ENCODE measurements at regions not wholly inside any gene's neighbourhood (a gene's known extent, or its start where the extent isn't known, plus 50 kb on each side); places are given as distances from the start of the nearest gene placed in this dataset.
"Not testable (repeated sequence)": the region's sequence is repeated elsewhere in the genome, so short reads cannot be mapped to it uniquely, and the experiment has no call there.

GRCh38 chr4:8952791-8953190 is 81.2 kb upstream of the HMX1 start:
- not testable (repeated sequence) for H3K9me3 ChIP-seq (replicated peaks); H3K27me3 ChIP-seq (replicated peaks); H3K4me3 ChIP-seq; H3K27ac ChIP-seq; H3K36me3 ChIP-seq; DNase-seq (ENCODE audit: low read depth in 1 of 2, low spot score in 2 of 2); H3K4me1 ChIP-seq (replicated peaks)

DNA sequence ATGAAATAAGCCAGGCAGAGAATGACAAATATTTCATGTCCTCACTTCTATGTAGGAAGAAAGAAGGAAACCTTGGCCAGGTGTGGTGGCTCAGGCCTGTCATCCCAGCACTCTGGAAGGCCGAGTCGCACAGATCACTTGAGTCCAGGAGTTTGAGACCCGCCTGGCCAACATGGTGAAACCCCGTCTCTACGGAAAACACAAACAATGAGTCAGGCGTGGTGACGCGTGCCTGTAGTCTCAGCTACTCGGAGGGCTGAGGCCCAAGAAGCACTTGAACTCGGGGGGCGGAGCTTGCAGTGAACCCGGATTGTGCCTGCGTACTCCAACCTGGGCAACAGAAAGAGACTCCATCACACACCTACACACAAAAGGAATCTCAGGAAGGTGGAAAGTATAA is 80.5 kb upstream of the HMX1 start:
- H3K27ac ChIP-seq; H3K36me3 ChIP-seq; DNase-seq (ENCODE audit: low read depth in 1 of 2, low spot score in 2 of 2); H3K4me3 ChIP-seq; H3K27me3 ChIP-seq (replicated peaks); H3K9me3 ChIP-seq (replicated peaks); H3K4me1 ChIP-seq (replicated peaks): not testable (repeated sequence)

DNA sequence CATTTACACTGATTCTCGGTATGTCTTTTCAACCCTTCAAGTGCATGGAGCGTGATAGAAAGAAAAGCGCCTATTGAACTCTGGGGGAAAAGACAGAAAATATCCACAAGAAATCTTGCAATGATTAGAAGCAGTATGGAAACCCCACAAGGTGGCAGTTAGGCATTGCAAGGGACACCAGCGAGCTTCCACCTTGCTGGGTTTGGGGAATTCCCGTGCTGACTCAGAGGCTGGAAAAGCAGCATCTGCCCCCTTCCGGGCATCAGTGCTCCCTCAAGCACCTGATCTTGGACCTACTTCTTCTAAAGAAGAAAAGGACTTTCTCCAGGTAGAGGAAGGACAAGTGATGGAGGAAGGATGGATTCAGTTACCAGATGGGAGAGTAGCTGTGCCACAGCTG is 73.9 kb upstream of the HMX1 start:
- not testable (repeated sequence) for H3K4me3 ChIP-seq; H3K9me3 ChIP-seq (replicated peaks); H3K27ac ChIP-seq; H3K36me3 ChIP-seq; DNase-seq (ENCODE audit: low read depth in 1 of 2, low spot score in 2 of 2); H3K4me1 ChIP-seq (replicated peaks); H3K27me3 ChIP-seq (replicated peaks)

DNA sequence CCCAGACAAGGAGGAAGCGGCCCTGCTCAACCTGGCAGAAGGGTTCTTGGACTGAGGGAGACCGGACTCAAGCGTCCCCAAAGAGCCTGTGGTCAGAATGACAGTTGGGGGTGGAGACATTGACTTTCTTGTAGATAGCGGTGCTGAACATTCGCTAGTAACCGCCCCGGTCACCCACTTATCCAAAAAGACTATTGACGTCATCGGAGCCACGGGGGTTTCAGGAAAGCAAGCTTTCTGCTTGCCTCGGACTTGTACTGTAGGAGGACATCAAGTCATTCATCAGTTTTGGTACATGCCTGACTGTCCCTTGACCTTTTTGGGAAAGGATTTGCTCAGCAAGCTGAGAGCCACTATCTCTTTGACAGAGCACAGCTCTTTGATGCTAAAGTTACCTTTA is 71.7 kb upstream of the HMX1 start:
- not testable (repeated sequence) for H3K4me1 ChIP-seq (replicated peaks); H3K27ac ChIP-seq; H3K4me3 ChIP-seq; DNase-seq (ENCODE audit: low read depth in 1 of 2, low spot score in 2 of 2); H3K27me3 ChIP-seq (replicated peaks); H3K36me3 ChIP-seq; H3K9me3 ChIP-seq (replicated peaks)

DNA sequence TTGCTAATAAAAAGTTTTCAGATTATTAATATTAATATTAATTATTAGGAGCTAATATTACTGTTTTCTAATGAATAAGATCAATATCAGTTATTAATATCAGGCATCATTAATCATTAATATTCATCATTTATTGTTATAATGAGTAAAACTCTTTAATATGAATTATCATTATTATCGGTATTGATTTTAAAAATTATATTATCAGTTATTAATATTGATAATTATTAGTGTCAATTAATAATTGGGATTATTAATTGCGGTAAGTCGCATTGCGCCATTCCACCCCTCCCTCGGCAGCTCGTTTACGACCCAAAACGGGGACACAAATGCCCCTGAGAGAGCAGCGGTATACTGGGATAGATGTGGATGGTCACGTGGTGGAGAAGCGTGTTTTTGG is 70.4 kb upstream of the HMX1 start:
- not testable (repeated sequence) for H3K9me3 ChIP-seq (replicated peaks); H3K27me3 ChIP-seq (replicated peaks); H3K4me1 ChIP-seq (replicated peaks); H3K4me3 ChIP-seq; H3K27ac ChIP-seq; DNase-seq (ENCODE audit: low read depth in 1 of 2, low spot score in 2 of 2); H3K36me3 ChIP-seq

DNA sequence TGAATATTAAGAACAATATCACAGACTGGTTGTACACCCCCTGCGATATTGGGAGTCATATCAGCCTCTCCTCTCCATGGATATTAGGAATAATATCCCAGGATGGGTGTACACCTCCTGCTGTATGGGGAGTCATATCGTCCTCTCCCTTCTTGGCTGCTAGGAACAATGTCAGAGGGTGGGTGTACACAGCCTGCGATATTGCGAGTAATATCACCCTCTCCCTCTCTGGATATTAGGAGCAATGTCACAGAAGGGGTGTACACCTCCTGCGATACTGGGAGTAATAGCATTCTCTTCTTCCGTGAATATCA is 69.8 kb upstream of the HMX1 start:
- H3K36me3 ChIP-seq; H3K4me1 ChIP-seq (replicated peaks); H3K27me3 ChIP-seq (replicated peaks); H3K9me3 ChIP-seq (replicated peaks); H3K4me3 ChIP-seq; H3K27ac ChIP-seq; DNase-seq (ENCODE audit: low read depth in 1 of 2, low spot score in 2 of 2): not testable (repeated sequence)

GRCh38 chr4:8940792-8941491 is 69.3 kb upstream of the HMX1 start:
- DNase-seq (ENCODE audit: low read depth in 1 of 2, low spot score in 2 of 2): no peak
- Histone ChIP-seq H3K4me3 (no peak overlapping the region), H3K9me3 (replicated peaks) (no peaks in the 10 kb centered on the region), H3K27me3 (replicated peaks) (no peaks in the 10 kb centered on the region), H3K36me3 (no peaks in the 10 kb centered on the region), H3K27ac (no peak overlapping the region), H3K4me1 (replicated peaks) (no peaks in the 10 kb centered on the region)

- H3K4me3 ChIP-seq: no peak overlapping the region
- no peak overlapping the region for H3K27ac ChIP-seq
- no peaks in the 10 kb centered on the region for H3K36me3 ChIP-seq
- H3K9me3 ChIP-seq (replicated peaks): no peaks in the 10 kb centered on the region
- DNase-seq (ENCODE audit: low read depth in 1 of 2, low spot score in 2 of 2): no peak
- H3K27me3 ChIP-seq (replicated peaks): no peaks in the 10 kb centered on the region
- H3K4me1 ChIP-seq (replicated peaks): no peaks in the 10 kb centered on the region
These were observed 68.5 kb upstream of the HMX1 start for GRCh38 chr4:8939840-8940742.

GRCh38 chr4:8939160-8939839 is 67.7 kb upstream of the HMX1 start:
- no peak for DNase-seq (ENCODE audit: low read depth in 1 of 2, low spot score in 2 of 2)
- Histone ChIP-seq H3K9me3 (replicated peaks) (no peaks in the 10 kb centered on the region), H3K4me3 (no peak overlapping the region), H3K27me3 (replicated peaks) (no peaks in the 10 kb centered on the region), H3K27ac (no peak overlapping the region), H3K36me3 (no peaks in the 10 kb centered on the region), H3K4me1 (replicated peaks) (no peaks in the 10 kb centered on the region)

DNA sequence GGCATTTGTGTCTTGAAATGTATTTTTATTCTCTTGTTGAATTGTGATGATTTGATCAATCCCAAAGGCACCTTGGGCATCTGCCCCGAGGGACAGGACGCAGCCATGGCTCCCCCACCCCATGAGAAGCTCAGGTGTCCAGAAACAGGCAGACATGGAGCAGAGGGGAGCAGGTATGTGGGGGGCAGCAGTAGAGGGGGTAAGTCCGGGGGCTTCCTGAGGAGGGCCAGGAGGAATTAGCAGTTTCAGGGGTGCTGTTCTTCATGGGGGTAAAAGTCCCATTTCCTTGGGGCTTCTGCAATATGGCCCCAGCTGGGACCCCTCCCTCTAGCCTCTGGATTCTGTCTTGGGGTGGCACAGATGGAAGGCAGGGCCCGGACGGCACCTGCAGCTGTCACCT is 67.0 kb upstream of the HMX1 start:
- no peak for DNase-seq (ENCODE audit: low read depth in 1 of 2, low spot score in 2 of 2)
- Histone ChIP-seq H3K27me3 (replicated peaks) (no peaks in the 10 kb centered on the region), H3K36me3 (no peaks in the 10 kb centered on the region), H3K4me1 (replicated peaks) (no peaks in the 10 kb centered on the region), H3K27ac (no peak overlapping the region), H3K4me3 (no peak overlapping the region), H3K9me3 (replicated peaks) (no peaks in the 10 kb centered on the region)

DNA sequence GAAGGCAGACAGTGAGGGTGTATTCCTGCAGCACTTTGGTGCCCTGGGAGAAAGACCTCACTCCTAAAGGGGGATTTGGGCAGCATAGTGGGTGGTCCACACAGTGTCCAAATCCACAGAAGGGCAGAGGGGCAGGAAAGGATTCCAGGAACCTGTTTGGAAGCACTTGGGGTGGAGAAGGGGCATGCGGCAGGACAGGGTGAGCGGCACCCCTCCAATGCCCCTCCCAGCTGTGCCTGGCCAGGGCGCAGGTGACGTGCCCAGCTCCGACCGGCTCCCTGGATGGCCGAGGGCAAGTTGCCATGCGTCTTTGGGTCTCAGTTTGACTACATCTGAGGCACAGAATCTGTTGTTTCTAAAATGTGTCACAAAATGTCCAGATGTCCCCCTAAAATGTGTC is 66.5 kb upstream of the HMX1 start:
- H3K4me3 ChIP-seq: no peak overlapping the region

DNA sequence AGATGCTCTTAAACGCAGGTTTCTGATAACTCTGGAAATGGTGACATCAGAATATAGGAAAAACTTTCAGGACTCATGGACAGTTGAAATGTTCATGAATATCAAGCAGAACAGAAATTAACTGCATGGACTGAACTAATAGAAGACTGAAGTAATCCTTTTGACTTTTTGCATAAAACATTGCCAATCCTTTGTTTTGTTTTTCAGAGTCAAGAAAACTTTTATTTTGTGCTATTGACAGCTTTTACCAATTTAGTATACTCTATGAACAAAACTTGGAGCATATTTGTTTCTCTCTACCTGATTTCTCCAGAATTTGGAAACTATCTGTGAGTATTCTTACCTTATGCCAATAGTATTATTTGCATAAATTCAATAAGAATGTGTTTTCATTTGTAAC is 61.2 kb upstream of the HMX1 start:
- H3K4me1 ChIP-seq (replicated peaks): no peaks in the 10 kb centered on the region
- H3K27ac ChIP-seq: no peak overlapping the region
- no peak overlapping the region for H3K4me3 ChIP-seq
- no peaks in the 10 kb centered on the region for H3K27me3 ChIP-seq (replicated peaks)
- no peaks in the 10 kb centered on the region for H3K9me3 ChIP-seq (replicated peaks)
- no peak for DNase-seq (ENCODE audit: low read depth in 1 of 2, low spot score in 2 of 2)
- no peaks in the 10 kb centered on the region for H3K36me3 ChIP-seq

More for the DNA sequence above, 66.5 kb upstream of the HMX1 start:
- H3K27me3 ChIP-seq (replicated peaks): no peaks in the 10 kb centered on the region
- no peaks in the 10 kb centered on the region for H3K9me3 ChIP-seq (replicated peaks)
- no peak overlapping the region for H3K27ac ChIP-seq
- no peaks in the 10 kb centered on the region for H3K4me1 ChIP-seq (replicated peaks)
- DNase-seq (ENCODE audit: low read depth in 1 of 2, low spot score in 2 of 2): no peak
- no peaks in the 10 kb centered on the region for H3K36me3 ChIP-seq

- H3K9me3 ChIP-seq (replicated peaks): no peaks in the 10 kb centered on the region
- H3K27ac ChIP-seq: no peak overlapping the region
- H3K4me1 ChIP-seq (replicated peaks): no peaks in the 10 kb centered on the region
- H3K27me3 ChIP-seq (replicated peaks): no peaks in the 10 kb centered on the region
- no peak overlapping the region for H3K4me3 ChIP-seq
- no peak for DNase-seq (ENCODE audit: low read depth in 1 of 2, low spot score in 2 of 2)
- H3K36me3 ChIP-seq: no peaks in the 10 kb centered on the region
These were observed 56.4 kb upstream of the HMX1 start for GRCh38 chr4:8928074-8928473.

- Histone ChIP-seq H3K4me1 (replicated peaks) (no peaks in the 10 kb centered on the region), H3K27me3 (replicated peaks) (no peaks in the 10 kb centered on the region), H3K36me3 (no peaks in the 10 kb centered on the region), H3K27ac (no peak overlapping the region), H3K9me3 (replicated peaks) (no peaks in the 10 kb centered on the region), H3K4me3 (no peak overlapping the region)
- DNase-seq (ENCODE audit: low read depth in 1 of 2, low spot score in 2 of 2): no peak
These were observed 50.8 kb upstream of the HMX1 start for GRCh38 chr4:8922481-8922880.

Data from SJSA1 (cell line).